ENCODE measurements at regions not wholly inside any gene's neighbourhood (a gene's known extent, or its start where the extent isn't known, plus 50 kb on each side); places are given as distances from the start of the nearest gene placed in this dataset.
A peak's percentile ranks its signal among the peaks of the same experiment; 100 is the strongest.
"Not testable (repeated sequence)": the region's sequence is repeated elsewhere in the genome, so short reads cannot be mapped to it uniquely, and the experiment has no call there.

DNA sequence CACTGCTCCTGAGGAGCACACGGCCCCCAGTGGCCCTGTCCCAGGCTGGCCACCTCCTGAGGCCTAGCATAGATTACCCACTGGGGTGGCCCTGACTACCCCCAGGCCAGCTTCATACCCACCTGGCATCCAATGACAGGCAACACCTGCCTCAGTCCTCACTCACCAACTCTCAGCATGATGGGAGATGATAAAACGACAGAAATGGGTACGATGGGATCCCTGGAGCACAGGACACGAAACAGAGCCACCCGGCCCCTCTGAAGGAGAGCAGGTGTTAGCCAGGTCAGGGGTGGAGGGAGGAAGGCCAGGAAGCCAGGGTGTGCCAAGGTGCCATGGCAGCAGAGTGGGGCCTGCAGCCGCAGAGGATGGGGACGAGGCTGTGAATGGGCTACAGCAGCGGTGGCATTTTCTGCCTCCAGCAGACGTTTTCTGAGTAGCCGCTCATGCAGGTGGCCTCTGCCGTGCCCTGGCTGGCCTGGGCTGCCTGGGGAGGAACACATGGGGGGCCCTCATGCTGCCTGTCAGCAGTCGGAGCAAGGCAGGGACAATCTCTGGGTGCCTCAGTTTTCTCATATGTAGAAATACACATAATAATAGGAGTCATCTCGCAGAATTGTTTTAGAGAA lies 50.2 kb upstream of the FGF3 start:
- DNase-seq (ENCODE audit: low spot score) = no peak

- DNase-seq (ENCODE audit: low spot score) = peak; percentile 50
Measured at GRCh38 chr11:69870766-69871165, 51.5 kb upstream of the FGF3 start.

DNA sequence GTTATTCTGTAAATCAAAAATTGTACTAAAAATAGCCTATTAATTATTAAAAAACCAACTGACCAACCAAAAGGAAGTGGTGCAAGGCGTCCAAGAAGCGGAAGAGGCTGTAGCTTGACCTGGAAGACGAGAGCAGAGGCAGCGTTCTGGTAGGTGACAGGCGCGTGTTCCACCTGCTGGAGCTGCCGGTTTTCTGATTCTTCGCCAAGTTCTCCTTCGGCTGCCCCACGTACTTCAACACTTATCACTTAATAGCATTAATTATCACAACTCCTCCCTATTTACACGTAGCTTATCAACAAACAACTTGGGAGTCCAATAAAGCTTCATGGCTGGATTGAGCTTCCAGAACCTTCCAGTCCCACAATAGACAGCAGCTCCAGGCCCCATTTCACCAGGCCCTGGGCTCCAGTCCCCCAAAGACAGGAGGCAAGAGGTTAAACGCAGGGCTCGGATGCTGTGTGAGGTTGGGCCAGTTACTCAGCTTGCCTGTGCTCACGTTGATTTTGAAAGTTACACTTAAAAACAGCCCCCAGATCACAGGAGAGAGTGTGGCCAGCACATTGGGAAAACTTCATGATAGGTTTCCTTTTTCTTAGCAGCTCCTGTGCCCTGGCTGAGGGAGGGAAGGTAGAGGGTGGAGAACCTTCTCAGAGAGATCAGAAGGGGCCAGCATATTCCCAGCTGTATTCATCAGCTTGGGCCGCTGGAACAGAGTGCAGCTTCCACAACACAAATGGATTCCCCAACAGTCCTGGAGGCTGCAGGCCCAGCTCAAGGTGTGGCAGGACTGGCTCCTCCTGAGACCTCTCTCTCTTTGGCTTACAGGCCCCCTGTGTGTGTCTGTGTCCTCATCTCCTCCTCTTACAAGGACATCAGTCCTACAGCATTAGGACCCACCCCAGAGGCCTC lies 54.2 kb upstream of the FGF3 start:
- no peak for DNase-seq (ENCODE audit: low spot score)

- no peak for DNase-seq (ENCODE audit: low spot score)
Measured at GRCh38 chr11:69874178-69874983, 55.2 kb upstream of the FGF3 start.

- no peak for DNase-seq (ENCODE audit: low spot score)
Measured at GRCh38 chr11:69874984-69875624, 55.9 kb upstream of the FGF3 start.

DNA sequence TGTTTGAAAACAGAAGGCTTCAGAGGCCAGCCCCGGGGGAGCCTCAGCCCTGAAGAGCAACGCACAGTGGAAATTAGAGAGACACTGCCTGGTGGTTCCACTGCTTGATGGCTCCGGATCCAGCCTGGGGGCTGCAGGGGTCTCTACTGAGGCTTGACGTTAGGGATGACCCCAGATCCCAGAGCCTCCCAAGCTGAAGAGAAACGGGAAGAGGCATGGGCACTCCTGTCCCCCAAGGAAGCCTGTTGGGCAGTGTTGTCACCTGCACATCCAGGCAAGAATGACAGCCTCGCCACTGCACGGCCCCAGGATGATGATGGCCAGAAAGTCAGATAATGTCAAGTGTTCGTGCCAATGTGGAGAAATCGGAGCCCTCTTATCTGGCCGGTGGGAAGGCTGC lies 56.8 kb upstream of the FGF3 start:
- DNase-seq (ENCODE audit: low spot score) = no peak

GRCh38 chr11:69877235-69877634 lies 58.0 kb upstream of the FGF3 start:
- no peak for DNase-seq (ENCODE audit: low spot score)

DNA sequence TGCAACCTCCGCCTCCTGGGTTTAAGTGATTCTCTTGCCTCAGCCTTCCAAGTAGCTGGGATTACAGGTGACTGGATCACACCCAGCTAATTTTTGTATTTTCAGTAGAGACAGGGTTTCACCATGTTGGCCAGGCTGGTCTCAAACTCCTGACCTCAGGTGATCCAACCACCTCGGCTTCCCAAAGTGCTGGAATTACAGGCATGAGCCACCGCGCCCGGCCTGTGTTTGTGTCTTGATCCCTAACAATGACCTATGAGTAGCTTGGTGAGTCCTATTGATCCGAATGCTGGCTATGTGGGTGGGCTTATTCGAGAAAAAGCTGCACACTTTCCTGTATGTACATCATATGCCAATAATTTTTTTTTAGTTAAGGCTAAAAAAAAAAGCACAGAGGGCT lies 58.5 kb upstream of the FGF3 start:
- DNase-seq (ENCODE audit: low spot score) = not testable (repeated sequence)

- DNase-seq (ENCODE audit: low spot score) = no peak
Measured at GRCh38 chr11:69878144-69878883, 59.1 kb upstream of the FGF3 start.

- no peak for DNase-seq (ENCODE audit: low spot score)
Measured at GRCh38 chr11:69878927-69879728, 59.9 kb upstream of the FGF3 start.

DNA sequence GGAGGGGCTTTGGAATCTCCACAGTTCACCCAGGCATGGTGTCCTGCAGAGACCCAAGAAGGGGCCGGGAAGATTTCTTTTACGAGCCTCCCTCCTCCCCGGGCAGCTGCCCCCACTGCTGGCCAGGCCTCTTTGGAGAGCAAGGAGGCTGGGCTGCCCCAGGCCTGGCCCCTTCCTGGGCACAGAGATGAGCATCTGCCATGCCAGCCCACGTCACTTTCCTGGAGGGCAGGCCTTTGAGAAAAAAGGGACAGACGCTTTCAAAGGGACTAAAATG lies 60.5 kb upstream of the FGF3 start:
- no peak for DNase-seq (ENCODE audit: low spot score)

DNA sequence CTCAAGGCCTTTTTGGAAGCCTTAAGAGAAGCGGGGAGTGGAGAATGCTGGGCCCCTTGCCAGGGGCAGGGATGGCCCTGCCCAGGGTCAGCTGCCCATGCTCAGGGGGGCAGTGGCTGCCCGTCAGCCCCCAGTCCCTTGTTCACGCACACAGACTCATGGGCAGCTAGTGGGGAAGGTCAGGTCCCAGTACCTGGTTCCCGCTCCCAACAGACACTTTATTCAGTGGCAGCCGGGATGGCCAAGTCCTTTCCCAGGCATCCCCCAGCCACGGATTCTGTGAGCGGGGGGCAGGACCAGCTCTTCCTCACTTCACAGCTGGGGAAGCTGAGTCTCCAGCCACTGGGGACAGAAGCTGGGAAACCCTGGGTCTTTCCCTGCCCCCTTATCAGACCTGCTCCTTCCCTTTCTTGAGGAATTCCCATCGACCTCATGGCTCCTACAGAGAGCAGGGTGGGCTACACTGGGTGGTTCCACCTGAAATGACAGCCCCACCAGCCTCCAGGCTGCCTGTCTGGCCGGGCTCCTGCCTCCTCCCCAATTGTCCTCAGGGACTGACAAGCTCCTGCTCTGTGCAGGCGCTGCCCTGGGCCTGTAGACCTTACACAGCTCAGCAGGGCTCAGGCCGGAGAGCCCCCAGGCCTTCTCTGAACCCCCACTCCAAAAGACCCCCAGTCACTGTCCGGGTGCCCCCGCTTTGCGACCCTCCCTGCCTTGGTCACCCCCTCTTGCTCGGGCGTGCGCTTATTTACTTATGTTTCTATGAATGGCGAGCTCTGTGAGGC lies 61.0 kb upstream of the FGF3 start:
- DNase-seq (ENCODE audit: low spot score) = no peak

DNA sequence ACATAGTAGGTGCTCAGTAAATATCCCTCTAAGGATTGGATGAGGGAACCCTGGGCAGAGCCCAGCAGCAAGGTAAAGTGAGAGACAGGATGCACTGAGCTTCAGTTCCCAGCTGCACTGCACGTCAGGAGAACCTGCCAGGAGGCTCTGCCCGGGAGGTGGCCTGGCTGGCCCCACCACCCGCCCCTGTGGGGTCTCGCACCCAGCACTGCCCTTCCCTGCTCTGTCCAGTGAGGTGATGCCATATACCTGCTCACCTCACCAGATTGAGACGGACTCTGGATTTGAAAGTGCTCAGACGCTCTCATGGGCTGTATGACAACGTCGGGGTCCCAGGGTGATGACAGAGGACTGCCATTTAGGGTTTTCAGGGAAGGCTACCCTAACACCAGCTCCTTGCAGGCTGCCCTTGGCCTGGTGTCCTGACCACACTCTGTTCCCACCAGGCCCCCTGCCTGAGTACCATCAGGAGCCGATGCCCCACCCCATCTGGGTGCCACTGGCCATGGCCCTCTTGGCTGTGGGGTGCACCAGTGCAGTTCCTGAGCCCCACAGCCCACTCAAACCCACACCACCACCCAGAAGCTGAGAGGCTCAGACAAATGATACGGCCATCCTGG lies 61.7 kb upstream of the FGF3 start:
- no peak for DNase-seq (ENCODE audit: low spot score)

- DNase-seq (ENCODE audit: low spot score) = no peak
Measured at GRCh38 chr11:69881467-69882269, 62.5 kb upstream of the FGF3 start.

DNA sequence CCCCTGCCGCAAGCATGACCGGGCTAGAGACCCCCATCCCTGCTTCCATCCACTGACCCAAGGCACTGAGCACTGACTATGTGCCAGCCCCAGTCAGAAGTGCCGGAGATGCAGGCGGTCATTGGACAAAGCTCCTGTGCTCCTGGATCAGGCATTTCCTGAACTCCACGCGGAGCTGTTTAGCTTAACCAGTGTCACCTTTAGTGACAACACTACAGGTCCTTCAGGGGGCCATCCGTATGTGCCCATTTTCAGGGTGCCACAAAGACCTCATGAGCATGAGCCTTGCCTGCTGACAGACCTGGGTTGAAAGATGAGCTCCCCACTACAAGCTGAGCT lies 63.0 kb upstream of the FGF3 start:
- no peak for DNase-seq (ENCODE audit: low spot score)

- DNase-seq (ENCODE audit: low spot score) = no peak
Measured at GRCh38 chr11:69883292-69884255, 64.4 kb upstream of the FGF3 start.

GRCh38 chr11:69884286-69884685 lies 65.1 kb upstream of the FGF3 start:
- DNase-seq (ENCODE audit: low spot score) = no peak
